ENCODE measurements at regions not wholly inside any gene's neighbourhood (a gene's known extent, or its start where the extent isn't known, plus 50 kb on each side); places are given as distances from the start of the nearest gene placed in this dataset.
"Not testable (repeated sequence)": the region's sequence is repeated elsewhere in the genome, so short reads cannot be mapped to it uniquely, and the experiment has no call there.

DNA sequence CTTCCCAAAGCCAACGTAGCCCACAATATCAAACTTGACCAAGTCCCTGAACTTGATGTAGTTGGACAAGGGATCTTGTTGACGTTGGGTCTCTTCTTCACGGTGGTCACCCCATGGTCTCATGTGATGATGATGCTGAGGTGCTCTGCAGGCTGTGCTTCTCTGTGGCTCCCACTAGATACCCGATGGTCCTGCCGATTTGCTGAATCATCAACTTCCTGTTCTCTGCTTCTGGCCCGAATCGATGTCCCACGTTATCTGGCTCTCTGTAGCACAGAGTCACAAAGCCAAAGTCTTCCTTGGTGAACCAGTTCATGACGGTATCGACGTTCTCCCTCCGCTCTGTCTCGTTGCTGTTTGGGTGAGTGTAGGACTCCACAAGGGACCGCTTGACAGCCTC lies 201.0 kb downstream of the ADRA2C start:
- DNase-seq = not testable (repeated sequence)

DNA sequence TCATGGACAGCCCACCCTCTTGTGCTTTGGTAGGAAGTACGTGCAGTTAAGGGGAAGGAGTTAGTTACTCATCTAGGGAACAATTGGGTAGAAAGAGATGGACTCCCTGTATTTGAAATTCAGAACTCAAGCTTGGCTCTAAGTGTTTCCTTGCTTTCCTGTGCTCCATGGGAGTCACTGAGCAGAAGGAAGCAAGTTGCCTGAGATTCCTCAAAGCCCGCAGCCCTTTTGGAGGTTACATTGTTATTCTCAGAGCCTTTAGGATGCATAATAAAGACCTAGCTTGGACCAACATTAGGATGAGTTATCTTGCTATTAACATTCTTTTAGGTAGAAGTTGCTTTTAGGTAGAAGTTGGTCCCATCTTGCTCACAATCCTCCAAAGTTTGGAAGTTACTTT lies 206.4 kb downstream of the ADRA2C start:
- not testable (repeated sequence) for DNase-seq

DNA sequence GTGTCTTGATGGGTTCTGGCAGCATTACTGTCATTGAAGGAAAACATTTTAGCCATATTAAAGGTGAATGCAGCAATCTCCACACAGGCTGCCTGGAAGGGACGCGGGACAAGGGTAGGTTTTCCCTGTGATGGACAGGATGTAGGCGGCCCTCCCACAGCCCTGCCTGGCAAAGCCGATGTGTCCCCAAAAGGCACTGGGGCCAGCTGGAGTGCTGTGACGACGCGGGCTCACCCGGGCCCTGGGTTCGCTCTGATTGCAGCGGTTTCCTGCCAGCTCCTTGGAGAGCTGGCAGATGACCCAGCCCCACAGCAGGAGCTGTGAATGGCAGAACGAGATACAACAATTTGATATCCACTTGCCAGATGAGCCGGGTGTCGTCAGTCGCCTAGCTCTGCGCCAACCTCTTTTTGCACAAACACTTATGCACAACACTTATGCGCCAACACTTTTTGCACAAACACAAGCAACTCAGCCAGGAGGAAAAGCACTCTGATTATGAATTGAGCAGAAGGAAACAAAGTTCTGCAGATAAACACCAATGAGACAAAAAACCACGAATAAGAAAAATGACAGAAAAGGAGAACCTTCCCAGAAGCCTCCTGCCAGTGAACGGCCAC lies 207.5 kb downstream of the ADRA2C start:
- not testable (repeated sequence) for DNase-seq

DNA sequence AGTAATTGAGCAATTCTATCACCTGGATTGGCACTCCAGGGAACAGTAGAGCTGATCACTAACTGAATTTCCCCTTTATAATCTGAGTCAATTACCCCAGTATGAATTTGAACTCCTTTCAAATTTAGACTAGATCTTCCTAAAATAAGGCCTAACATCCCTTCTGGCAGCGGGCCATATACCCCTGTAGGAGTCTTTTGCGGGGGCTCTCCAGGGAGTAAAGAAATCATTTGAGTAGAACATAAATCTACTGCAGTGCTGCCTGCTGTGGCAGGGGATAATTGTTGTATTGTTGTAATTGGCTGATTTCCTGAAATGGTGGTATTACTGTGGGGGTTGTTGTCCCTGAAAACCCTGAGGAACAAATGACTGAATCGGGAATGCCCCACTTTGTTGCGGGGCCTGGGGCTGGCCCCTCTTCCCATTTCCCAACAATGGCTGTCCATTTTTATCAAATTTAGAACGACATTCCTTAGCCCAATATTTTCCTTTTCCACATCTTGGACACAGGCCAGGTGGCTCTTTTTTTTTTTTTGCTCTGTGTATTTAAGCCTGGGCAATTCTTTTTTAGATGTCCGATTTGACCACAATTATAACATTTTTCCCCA lies 217.4 kb downstream of the ADRA2C start:
- DNase-seq = not testable (repeated sequence)

DNA sequence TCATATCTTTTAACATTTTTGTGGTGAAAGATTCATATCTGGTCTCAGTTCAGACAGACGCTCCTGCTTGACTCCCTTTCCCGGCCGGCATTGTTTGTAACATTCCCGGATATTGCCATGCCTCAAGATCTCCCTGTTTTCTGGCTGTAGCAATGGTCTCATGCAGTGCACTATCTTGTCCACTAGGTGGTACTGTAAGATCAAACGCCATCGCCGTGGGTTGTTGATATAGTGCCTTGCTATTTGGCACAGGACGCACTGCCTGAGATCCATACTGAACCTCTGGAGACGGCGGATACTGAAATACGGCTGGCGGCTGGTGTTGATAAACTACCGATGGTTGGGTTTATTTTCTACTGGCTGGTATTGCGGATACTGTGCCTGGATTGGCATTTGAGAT lies 218.6 kb downstream of the ADRA2C start:
- DNase-seq = not testable (repeated sequence)

DNA sequence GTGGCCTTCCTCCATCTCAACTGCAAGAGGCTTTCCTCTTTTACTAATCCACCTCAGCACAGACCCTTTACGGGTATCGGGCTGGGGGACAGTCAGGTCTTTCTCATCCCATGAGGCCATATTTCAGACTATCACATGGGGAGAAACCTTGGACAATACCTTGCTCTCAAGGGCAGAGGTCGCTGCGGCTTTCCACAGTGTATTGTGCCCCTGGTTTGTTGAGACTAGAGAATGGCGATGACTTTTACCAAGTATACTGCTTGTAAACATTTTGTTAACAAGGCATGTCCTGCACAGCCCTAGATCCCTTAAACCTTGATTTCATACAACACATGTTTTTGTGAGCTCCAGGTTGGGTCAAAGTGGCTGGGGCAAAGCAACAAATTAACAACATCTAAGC lies 220.2 kb downstream of the ADRA2C start:
- not testable (repeated sequence) for DNase-seq

DNA sequence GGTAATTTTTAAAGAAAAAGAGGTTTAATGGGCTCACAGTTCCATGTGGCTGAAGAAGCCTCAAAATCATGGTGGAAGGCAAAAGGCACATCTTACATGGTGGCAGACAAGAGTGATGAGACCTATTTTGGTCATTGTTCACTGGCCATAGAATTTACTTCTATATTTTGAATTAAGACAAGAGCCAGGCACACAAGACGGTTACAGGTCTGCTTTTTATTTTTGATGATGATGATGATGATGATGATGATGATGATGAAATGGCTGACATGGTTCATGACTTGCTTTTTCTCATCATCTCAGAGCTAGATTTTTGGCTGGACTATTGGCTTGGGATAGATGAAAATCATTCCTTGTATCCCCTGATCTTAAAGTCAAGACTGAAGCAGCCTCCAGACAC lies 229.3 kb downstream of the OTOP1 start:
- not testable (repeated sequence) for DNase-seq

DNA sequence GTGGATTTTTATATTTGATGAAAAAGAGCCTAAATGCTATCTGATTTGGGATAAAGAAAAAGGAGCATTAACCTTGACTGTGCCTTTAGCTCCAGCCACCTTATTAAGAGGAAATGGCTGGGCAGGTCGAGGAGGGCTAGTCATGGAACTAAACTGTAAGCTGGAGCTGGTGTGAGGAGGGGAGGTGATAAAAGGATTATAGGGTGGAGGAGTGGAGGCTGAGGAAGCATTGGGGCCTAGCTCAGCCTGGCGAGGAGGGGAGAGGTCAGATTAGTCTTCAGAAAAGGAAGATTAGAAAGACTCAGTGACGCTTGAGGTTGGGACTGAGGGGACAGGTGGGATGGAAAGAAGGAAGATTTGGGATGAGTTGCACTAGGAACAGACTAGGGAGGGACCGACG lies 222.7 kb downstream of the OTOP1 start:
- DNase-seq = not testable (repeated sequence)

DNA sequence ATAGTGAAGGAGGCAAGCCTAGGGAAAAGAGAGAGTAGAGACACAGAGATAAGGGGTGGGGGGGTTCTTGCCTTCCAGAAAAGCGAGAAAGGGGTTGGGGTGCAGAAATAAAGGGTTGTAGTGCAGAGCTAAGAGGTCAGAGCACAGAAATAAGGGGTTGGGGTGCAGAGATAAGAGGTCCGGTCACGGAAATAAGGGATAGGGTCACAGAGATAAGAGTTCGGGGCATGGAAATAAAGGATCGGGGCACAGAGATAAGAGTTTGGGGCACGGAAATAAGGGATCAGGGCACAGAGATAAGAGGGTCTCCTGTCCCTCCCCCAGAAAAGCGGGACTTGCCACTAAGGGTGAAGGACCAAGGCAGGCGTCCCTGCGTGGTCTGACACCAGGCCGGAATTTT lies 222.0 kb downstream of the OTOP1 start:
- not testable (repeated sequence) for DNase-seq

DNA sequence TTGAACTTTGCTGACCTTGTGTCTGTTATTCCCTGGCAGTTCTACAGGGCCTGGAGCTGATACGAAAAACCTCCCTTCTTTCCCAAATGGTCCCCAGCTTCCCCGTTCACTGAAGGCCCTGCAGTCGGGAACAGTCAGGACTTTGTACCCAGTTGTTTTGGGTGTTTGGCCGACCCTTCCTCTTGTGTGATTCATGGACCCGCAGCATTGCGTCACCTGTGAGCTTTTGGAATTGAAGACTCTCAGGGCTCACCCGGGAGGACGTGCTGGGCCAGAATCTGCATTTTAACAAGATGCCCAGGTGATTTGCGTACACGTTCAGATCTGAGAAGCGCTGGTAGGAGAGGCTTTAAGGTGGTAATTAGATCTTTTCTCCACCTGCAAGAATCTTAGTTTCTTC lies 220.4 kb downstream of the OTOP1 start:
- DNase-seq = not testable (repeated sequence)

DNA sequence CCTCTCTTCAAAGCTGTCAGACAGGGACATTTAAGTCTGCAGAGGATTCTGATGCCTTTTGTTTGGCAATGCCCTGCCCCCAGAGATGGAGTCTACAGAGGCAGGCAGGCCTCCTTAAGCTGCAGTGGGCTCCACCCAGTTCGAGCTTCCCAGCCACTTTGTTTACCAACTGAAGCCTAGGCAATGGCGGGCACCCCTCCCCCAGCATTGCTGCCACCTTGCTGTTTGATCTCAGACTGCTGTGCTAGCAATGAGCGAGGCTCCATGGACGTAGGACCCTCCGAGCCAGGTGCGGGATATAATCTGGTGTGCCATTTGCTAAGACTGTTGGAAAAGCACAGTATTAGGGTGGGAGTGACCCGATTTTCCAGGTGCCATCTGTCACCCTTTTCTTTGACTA lies 207.7 kb downstream of the OTOP1 start:
- not testable (repeated sequence) for DNase-seq

DNA sequence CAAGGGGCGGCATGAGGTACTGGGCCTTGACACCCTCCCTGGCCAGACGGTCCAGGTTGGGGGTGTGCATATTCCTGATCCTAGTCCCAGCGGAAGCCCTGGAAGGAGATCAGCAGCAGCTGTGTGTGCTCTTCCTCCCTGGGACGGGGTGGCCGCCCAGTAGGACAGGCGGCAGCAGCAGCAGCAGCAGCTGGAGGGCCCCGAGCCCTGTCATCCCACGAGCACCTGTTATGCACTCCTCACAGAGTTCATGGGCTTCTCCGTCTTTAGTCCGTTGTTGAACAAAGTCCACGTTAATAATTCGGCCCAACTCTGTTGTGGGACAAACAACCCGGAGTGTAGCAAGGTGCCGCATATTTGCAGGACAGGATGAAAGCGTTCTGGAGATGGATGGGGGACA lies 205.6 kb downstream of the OTOP1 start:
- DNase-seq = not testable (repeated sequence)

DNA sequence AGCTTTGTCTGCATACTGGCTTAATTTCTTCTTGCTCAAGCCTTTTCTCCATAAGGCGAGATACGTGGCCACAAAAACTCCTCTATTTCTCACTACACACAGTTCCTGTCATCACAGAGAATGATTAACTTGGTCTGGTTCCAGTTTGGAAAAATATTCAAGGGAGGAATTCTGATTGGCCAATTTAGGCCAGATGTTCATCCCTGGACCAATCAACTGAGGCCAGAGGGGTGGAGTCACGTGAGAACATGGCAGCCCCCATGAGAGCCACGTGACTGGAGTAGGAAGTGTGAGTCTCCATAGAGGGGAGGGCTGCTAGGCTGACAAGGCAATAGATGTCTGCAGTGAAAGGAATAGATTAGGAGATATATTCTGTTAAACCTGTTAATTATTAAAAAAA lies 200.0 kb downstream of the OTOP1 start:
- not testable (repeated sequence) for DNase-seq

DNA sequence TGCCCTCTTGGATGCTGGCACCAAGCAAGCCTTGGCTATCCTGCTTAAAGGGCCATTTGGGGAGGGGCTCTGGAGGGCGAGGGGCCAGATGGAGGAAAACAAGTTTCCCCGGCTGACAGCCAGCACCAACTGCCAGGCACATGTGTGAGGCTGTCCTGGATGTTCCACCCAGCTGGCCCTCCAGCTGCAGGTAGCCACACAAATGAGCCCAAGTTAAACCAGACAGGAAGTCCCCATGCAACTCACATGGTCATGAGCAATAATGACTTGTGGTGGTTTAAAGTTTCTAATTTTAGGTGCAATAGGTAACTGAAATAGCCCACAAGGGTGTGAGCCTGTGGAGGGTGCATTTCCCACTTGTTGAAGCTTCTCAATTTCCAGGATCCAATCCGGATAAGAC lies 198.0 kb downstream of the OTOP1 start:
- DNase-seq = not testable (repeated sequence)

DNA sequence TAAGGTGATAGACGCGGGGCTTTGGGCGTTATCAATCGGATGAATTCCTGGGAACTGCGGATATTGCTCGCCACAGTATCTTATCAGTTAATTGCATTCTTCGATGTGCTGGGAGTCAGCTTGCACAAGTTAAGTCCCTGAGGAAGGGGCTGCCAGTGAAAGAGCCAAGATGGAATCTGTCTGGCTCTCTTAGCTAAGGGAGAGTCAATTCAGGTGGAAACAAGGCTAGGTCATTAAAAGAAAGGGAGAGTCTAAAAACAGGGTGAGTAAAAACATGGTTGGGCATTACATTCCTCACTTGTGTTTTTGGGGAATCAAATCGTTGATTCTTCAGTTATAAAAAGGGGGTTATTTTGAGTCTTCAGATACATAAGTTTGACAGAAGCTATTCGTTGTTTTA lies 196.2 kb downstream of the OTOP1 start:
- not testable (repeated sequence) for DNase-seq

DNA sequence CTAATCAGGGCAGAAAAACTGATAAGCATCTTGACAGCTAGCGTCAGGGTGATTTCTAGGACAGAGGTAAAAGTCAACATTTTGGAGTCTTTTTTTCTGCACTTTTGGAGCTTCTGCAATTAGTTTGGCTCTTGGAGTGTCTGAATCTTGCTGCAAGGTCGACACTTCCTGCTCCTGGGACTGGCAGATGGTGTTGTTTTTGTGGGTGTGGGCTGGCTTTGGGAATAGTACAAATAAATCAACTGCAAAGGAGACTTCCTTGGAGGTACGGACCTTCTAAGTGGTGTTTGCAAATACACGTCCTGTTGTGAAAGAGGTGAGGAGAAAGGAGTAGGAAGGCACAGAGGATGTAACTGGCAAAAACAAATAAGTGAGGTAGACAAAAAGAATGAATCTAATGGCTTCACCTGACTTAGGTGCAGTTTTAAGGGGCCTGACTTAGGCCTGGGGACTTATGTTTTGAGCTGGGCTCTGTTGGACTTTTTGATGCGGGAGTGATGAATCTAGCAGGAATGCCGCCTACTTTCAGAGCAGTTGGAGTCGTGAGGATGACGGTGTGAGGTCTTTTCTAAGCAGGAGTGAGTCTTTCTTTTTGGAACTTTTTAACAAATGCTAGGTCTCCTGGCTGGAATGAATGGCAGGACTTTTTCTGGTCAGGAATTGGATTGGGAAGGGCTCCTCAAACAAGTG lies 195.1 kb downstream of the OTOP1 start:
- not testable (repeated sequence) for DNase-seq

DNA sequence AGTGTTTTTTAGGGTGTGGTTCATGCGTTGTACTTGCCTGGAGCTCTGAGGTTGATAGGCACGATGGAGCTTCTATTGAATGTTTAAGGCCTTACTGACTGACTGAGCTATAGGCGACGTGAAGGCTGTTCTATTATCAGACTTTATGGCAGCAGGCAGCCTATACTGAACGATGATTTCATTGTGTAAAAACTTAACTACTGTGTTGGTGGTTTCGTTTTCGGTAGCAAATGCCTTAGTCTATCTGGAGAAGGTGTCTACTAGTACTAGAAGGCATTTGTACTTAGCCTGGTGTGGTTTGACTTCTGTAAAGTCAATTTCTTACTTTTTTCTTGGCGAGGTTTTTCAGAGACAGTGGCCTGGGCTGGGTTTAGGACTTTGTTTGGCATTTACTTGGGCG lies 194.4 kb downstream of the OTOP1 start:
- DNase-seq = not testable (repeated sequence)

DNA sequence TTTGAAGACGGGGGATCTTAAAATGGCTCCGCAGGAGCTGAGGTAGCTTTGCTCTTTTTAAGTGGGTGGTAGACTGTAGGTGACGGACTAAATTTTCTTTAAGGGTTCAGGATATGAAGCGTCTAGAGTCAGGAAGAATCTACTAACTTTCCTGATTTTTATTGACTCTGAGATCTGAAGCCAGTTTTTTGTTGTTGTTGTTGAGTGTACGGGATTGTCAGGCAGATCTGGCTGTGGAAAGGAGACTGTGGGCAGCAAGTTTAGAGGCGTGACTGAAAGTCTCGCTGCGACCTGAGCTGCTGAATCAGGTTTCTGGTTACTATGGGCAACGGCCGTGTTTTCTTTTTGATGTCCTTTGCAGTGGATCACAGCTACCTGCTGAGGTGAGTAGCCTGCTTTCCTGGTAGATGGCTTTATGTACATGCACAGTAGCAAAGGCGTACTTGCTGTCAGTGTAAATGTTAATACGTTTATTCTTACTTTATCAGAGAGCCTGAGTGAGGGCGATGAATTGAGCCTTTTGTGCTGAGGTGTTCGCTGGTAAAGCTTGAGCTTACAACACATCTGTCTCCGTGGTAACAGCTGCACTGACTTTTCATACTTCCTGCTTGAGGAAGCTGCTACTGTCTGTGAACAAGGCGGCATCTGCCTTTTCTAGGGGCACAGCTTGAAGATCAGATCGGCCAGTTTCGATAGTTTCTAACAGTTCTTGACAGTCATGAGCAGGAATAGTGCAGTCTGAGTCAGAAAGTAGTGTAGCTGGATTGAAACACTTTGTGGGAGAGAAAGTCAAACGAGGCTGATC lies 193.7 kb downstream of the OTOP1 start:
- peak; percentile 66 for DNase-seq

DNA sequence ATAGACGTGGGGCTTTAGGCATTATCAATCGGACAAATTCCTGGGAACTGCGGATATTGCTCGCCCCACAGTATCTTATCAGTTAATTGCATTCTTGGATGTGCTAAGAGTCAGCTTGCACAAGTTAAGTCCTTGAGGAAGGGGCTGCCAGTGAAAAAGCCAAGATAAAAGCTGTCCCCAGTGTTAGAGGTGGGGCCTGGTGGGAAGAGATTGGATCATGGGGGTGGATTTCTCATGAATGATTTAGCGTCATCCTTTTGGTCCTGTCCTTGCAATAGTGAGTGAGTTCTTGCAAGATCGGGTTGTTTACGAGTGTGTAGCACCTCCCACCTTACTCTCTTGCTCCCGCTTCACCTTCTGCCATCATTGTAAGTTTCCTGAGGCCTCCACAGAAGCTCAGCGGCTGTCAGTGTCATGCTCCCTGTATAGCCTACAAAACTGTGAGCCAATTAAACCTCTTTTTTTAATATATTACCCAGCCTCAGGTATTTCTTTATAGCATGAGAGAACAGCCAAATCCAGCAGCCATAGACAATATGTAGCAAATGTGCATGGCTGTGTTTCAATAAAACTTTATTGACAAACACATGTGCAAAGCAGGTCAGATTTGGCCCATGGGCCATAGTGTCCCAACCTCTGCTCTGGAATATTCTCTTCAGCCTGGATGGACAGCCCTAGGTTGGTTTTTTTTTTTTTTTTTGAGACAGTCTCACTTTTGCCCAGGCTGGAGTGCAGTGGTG lies 189.2 kb downstream of the OTOP1 start:
- not testable (repeated sequence) for DNase-seq

DNA sequence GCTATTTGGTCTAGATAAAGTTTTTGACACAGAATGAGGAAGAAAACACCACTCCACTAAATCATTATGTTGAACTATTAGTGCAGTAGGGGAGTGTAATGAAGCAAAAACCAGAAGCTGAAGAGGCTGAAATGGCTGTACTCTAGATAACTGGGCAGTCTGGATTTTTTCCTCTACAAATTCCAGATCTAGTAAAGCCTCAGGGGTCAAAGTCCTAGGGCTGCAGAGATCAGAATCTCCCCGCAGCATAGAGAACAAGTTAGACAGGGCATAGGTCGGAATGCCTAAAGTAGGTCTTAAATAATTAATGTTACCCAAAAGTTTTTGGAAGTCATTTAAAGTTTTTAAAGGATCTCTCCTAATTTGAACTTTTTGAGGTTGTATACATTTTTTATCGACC lies 180.9 kb downstream of the OTOP1 start:
- DNase-seq = not testable (repeated sequence)

DNA sequence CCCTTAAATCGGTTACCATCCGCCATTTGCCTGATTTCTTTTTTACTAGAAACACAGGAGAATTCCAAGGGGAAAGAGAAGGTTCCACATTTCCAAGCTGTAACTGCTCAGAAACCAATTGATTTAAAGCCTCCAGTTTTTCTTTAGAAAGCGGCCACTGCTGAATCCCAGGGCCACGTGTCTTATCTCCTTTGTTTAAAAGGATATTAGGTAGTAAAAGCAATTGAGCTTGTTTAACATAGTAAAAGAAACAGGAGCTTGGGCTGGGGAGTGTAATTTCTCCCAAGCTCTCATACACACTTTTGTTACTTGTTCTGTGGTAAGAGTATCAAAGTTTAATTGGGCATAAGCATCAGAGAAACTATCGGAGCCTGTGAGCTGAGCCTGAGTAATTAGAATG lies 180.0 kb downstream of the OTOP1 start:
- DNase-seq = not testable (repeated sequence)

DNA sequence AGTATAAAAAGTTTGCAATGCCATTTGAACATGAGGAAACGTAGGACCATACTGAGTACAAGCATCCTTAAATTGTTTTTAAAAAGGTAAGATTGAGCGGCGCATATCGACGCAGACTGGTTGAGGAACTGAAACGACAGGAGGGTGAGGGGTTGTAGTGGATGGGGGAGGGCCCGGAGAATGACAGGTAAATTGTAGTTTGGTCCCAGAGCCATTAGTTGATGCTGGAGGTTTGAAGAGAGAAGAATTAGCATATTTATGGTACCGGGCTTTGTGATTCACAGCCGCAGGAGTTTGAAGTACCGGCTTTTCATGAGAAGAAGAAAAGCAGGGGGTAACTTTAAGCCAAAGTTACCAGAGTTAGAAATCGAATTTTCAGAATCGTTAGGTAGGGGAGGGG lies 179.5 kb downstream of the OTOP1 start:
- DNase-seq = not testable (repeated sequence)

DNA sequence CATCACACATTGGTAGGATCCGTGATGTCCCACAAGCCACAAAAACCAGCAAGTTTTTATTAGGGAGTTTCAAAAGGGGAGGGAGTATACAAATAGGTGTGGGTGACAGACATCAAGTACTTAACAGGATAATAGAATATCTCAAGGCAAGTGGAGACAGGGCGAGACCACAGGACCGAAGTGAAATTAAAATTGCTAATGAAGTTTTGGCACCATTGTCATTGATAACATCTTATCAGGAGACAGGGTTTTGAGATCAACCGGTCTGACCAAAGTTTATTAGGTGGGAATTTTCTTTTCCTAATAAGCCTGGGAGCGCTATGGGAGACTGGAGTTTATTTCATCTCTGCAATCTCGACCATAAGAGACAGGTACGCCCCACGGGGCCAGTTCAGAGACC lies 178.5 kb downstream of the OTOP1 start:
- DNase-seq = not testable (repeated sequence)
